GM12873 (cell line): ENCODE measurements at regions not wholly inside any gene's neighbourhood (a gene's known extent, or its start where the extent isn't known, plus 50 kb on each side); places are given as distances from the start of the nearest gene placed in this dataset.
A peak's percentile ranks its signal among the peaks of the same experiment; 100 is the strongest.

ENCODE experiments used
- CTCF ChIP-seq: IDR thresholded peaks from 2 replicates; pipeline ENCODE4 v1.5.1; 2012; ENCODE audit warnings: low read depth, mild to moderate bottlenecking, moderate library complexity, low read length, control low read depth; ENCODE audit not compliant: insufficient read depth; ENCODE audit errors: missing control alignments

- no peak for TF ChIP-seq CTCF
Measured at GRCh38 chr5:110031402-110032140, 341.8 kb downstream of the MAN2A1 start.

- no peak for TF ChIP-seq CTCF
Measured at GRCh38 chr5:110032376-110032775, 342.6 kb downstream of the MAN2A1 start.

- no peak for TF ChIP-seq CTCF
Measured at GRCh38 chr5:110034056-110034600, 344.4 kb downstream of the MAN2A1 start.

- no peak for TF ChIP-seq CTCF
Measured at GRCh38 chr5:110038297-110038997, 348.7 kb downstream of the MAN2A1 start.

- TF ChIP-seq CTCF: peak; percentile 30
Measured at GRCh38 chr5:110040178-110040577, 350.5 kb downstream of the MAN2A1 start.

- no peak for TF ChIP-seq CTCF
Measured at GRCh38 chr5:110043025-110043424, 353.3 kb downstream of the MAN2A1 start.

- TF ChIP-seq CTCF: peak; percentile 3
Measured at GRCh38 chr5:110045158-110045557, 355.4 kb downstream of the MAN2A1 start.
